ENCODE measurements at regions not wholly inside any gene's neighbourhood (a gene's known extent, or its start where the extent isn't known, plus 50 kb on each side); places are given as distances from the start of the nearest gene placed in this dataset.

- ATAC-seq (replicated peaks) (no peak), DNase-seq (no peak)
- Mint-ChIP-seq H3K27ac (no peak overlapping the region), H3K4me1 (no peaks in the 10 kb centered on the region), H3K4me3 (no peak overlapping the region), H3K27me3 (no peaks in the 10 kb centered on the region), H3K9me3 (peaks cover 7 to 11% of the 10 kb centered on the region in 2 donors), H3K36me3 (no peaks in the 10 kb centered on the region)
These were observed 388.3 kb upstream of the MGMT start for GRCh38 chr10:129078746-129079145.

GRCh38 chr10:129079705-129080104 lies 387.3 kb upstream of the MGMT start:
- Mint-ChIP-seq H3K4me3 (no peak overlapping the region), H3K36me3 (no peaks in the 10 kb centered on the region), H3K4me1 (no peaks in the 10 kb centered on the region), H3K27ac (no peak overlapping the region), H3K9me3 (peaks cover 7 to 14% of the 10 kb centered on the region in 2 donors), H3K27me3 (no peaks in the 10 kb centered on the region)
- no peak for DNase-seq
- no peak for ATAC-seq (replicated peaks)

- H3K4me3 Mint-ChIP-seq, result no peak overlapping the region
- H3K27me3 Mint-ChIP-seq, result no peaks in the 10 kb centered on the region
- no peaks in the 10 kb centered on the region for H3K36me3 Mint-ChIP-seq
- ATAC-seq (replicated peaks), result no peak
- no peak for DNase-seq
- H3K27ac Mint-ChIP-seq, result no peak overlapping the region
- H3K9me3 Mint-ChIP-seq, result peaks cover 4 to 9% of the 10 kb centered on the region in 2 donors
- no peaks in the 10 kb centered on the region for H3K4me1 Mint-ChIP-seq
These were observed 381.2 kb upstream of the MGMT start for GRCh38 chr10:129085811-129086210.

GRCh38 chr10:129089341-129089740 lies 377.7 kb upstream of the MGMT start:
- H3K27me3 Mint-ChIP-seq, result no peaks in the 10 kb centered on the region
- no peak overlapping the region for H3K27ac Mint-ChIP-seq
- no peak for ATAC-seq (replicated peaks)
- DNase-seq, result no peak
- H3K4me1 Mint-ChIP-seq, result no peaks in the 10 kb centered on the region
- H3K36me3 Mint-ChIP-seq, result no peaks in the 10 kb centered on the region
- H3K9me3 Mint-ChIP-seq, result peaks cover 0 to 2% of the 10 kb centered on the region in 2 donors
- H3K4me3 Mint-ChIP-seq, result no peak overlapping the region

- ATAC-seq (replicated peaks), result no peak
- Mint-ChIP-seq H3K36me3 (no peaks in the 10 kb centered on the region), H3K27ac (no peak overlapping the region), H3K4me1 (no peaks in the 10 kb centered on the region), H3K27me3 (no peaks in the 10 kb centered on the region), H3K9me3 (peaks cover 0 to 2% of the 10 kb centered on the region in 2 donors), H3K4me3 (no peak overlapping the region)
- no peak for DNase-seq
These were observed 376.9 kb upstream of the MGMT start for GRCh38 chr10:129090165-129090564.

GRCh38 chr10:129090618-129091366 lies 376.2 kb upstream of the MGMT start:
- peaks cover 0 to 2% of the 10 kb centered on the region in 2 donors for H3K9me3 Mint-ChIP-seq
- DNase-seq (no peak), ATAC-seq (replicated peaks) (no peak)
- no peak overlapping the region for H3K4me3 Mint-ChIP-seq
- no peaks in the 10 kb centered on the region for H3K27me3 Mint-ChIP-seq
- no peaks in the 10 kb centered on the region for H3K4me1 Mint-ChIP-seq
- no peak overlapping the region for H3K27ac Mint-ChIP-seq
- H3K36me3 Mint-ChIP-seq, result no peaks in the 10 kb centered on the region

- no peaks in the 10 kb centered on the region for H3K9me3 Mint-ChIP-seq
- no peaks in the 10 kb centered on the region for H3K27me3 Mint-ChIP-seq
- DNase-seq (no peak), ATAC-seq (replicated peaks) (no peak)
- H3K4me1 Mint-ChIP-seq, result no peaks in the 10 kb centered on the region
- no peaks in the 10 kb centered on the region for H3K36me3 Mint-ChIP-seq
- H3K27ac Mint-ChIP-seq, result no peak overlapping the region
- no peak overlapping the region for H3K4me3 Mint-ChIP-seq
These were observed 373.4 kb upstream of the MGMT start for GRCh38 chr10:129093641-129094040.

GRCh38 chr10:129094233-129094632 lies 372.8 kb upstream of the MGMT start:
- no peak overlapping the region for H3K27ac Mint-ChIP-seq
- H3K36me3 Mint-ChIP-seq, result no peaks in the 10 kb centered on the region
- ATAC-seq (replicated peaks), result no peak

GRCh38 chr10:129094861-129095260 lies 372.2 kb upstream of the MGMT start:
- DNase-seq (no peak), ATAC-seq (replicated peaks) (no peak)
- H3K36me3 Mint-ChIP-seq, result no peaks in the 10 kb centered on the region
- no peak overlapping the region for H3K27ac Mint-ChIP-seq
- H3K4me3 Mint-ChIP-seq, result no peak overlapping the region
- no peaks in the 10 kb centered on the region for H3K4me1 Mint-ChIP-seq
- no peaks in the 10 kb centered on the region for H3K9me3 Mint-ChIP-seq
- no peaks in the 10 kb centered on the region for H3K27me3 Mint-ChIP-seq

More at GRCh38 chr10:129094233-129094632, 372.8 kb upstream of the MGMT start:
- H3K4me1 Mint-ChIP-seq, result no peaks in the 10 kb centered on the region
- H3K9me3 Mint-ChIP-seq, result no peaks in the 10 kb centered on the region
- H3K4me3 Mint-ChIP-seq, result no peak overlapping the region
- DNase-seq, result no peak
- no peaks in the 10 kb centered on the region for H3K27me3 Mint-ChIP-seq

- no peaks in the 10 kb centered on the region for H3K36me3 Mint-ChIP-seq
- no peak for ATAC-seq (replicated peaks)
These were observed 371.4 kb upstream of the MGMT start for GRCh38 chr10:129095680-129096064.

GRCh38 chr10:129096065-129096984 lies 370.7 kb upstream of the MGMT start:
- Mint-ChIP-seq H3K9me3 (no peaks in the 10 kb centered on the region), H3K4me3 (no peak overlapping the region), H3K36me3 (no peaks in the 10 kb centered on the region), H3K4me1 (no peaks in the 10 kb centered on the region), H3K27me3 (no peaks in the 10 kb centered on the region), H3K27ac (no peak overlapping the region)
- DNase-seq (no peak), ATAC-seq (replicated peaks) (no peak)

More at GRCh38 chr10:129095680-129096064, 371.4 kb upstream of the MGMT start:
- H3K9me3 Mint-ChIP-seq, result no peaks in the 10 kb centered on the region
- no peaks in the 10 kb centered on the region for H3K27me3 Mint-ChIP-seq
- no peak overlapping the region for H3K4me3 Mint-ChIP-seq
- no peak overlapping the region for H3K27ac Mint-ChIP-seq
- H3K4me1 Mint-ChIP-seq, result no peaks in the 10 kb centered on the region
- DNase-seq, result no peak

GRCh38 chr10:129097776-129098330 lies 369.2 kb upstream of the MGMT start:
- Mint-ChIP-seq H3K4me3 (no peak overlapping the region), H3K27ac (no peak overlapping the region), H3K9me3 (no peaks in the 10 kb centered on the region), H3K36me3 (no peaks in the 10 kb centered on the region), H3K27me3 (no peaks in the 10 kb centered on the region), H3K4me1 (no peaks in the 10 kb centered on the region)
- no peak for ATAC-seq (replicated peaks)
- no peak for DNase-seq

- DNase-seq (no peak), ATAC-seq (replicated peaks) (no peak)
- no peaks in the 10 kb centered on the region for H3K36me3 Mint-ChIP-seq
- H3K9me3 Mint-ChIP-seq, result no peaks in the 10 kb centered on the region
- H3K4me3 Mint-ChIP-seq, result no peak overlapping the region
- no peak overlapping the region for H3K27ac Mint-ChIP-seq
- no peaks in the 10 kb centered on the region for H3K4me1 Mint-ChIP-seq
- H3K27me3 Mint-ChIP-seq, result no peaks in the 10 kb centered on the region
These were observed 368.5 kb upstream of the MGMT start for GRCh38 chr10:129098517-129098916.

GRCh38 chr10:129099486-129099885 lies 367.6 kb upstream of the MGMT start:
- DNase-seq, result no peak
- Mint-ChIP-seq H3K4me3 (no peak overlapping the region), H3K27me3 (no peaks in the 10 kb centered on the region), H3K4me1 (no peaks in the 10 kb centered on the region), H3K36me3 (no peaks in the 10 kb centered on the region), H3K27ac (no peak overlapping the region), H3K9me3 (no peaks in the 10 kb centered on the region)
- no peak for ATAC-seq (replicated peaks)

All from stimulated activated naive B cell treated with anti-CD40 and anti-IgM and Interleukin-4, amounts not matched to agents 10 μg/mL and 1 μg/mL and 100 μg/mL, for 72 hours (primary cell).